Lung microvascular endothelial cell (primary cell): ENCODE measurements at regions not wholly inside any gene's neighbourhood (a gene's known extent, or its start where the extent isn't known, plus 50 kb on each side); places are given as distances from the start of the nearest gene placed in this dataset.
"Not testable (repeated sequence)": the region's sequence is repeated elsewhere in the genome, so short reads cannot be mapped to it uniquely, and the experiment has no call there.

Source experiments
- DNase-seq, 2 donors: peaks; one replicate each; pipeline versions ENCODE4 v3.0.0 to v3.0.0-alpha.2; 2010; ENCODE audit warnings: low read depth in 2 of 2

DNA sequence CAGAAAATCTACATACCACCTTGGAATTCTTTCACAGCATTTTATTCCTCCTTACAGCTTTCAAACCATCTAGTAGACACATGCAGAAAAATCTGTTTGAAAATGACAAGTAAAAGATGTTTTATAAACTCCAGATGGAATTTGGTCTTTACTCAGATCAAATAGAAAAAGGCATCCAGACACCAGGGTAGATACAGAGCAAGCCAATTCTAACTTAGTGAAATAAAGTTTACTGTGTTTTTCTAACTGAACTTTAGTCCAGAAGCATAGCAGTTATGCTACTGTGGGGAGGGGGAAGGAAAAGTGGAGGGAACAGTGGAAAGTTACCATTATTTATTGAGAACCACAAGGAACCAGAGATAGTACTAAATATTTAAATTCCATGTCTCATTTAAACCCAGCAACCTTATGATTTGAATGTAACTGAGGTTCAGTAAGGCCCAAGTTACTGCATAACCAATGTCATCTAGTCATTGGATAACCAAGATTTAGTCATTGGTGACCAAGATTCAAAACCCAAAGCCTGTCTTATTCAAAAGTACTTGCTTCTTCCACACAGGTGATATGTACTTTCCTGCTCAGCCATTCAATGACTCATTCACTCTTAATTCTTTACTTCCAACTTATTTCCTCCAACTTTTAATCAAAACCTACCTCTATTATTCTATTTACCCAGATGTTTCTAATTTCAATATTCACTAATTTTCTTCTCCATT lies 57.7 kb downstream of the RAD51AP2 start:
- DNase-seq = no peak

DNA sequence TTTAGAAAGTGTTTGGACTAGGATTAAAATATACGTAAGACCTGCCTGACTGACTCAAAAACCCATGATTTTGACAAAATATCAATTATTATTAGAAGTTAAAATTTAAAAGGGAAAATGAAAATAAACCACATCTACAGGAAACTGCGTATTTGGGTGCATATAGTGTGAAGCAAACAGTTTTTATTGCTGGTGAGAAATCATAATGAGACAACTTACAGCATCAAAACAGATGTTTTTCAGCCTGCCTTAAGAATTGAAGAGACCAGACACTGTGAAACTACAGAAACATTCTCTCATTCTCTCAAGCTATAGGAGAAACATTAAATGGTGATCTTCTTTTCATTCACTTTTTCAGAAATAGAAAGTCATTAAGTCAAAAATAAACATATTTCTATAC lies 62.9 kb downstream of the RAD51AP2 start:
- no peak for DNase-seq

DNA sequence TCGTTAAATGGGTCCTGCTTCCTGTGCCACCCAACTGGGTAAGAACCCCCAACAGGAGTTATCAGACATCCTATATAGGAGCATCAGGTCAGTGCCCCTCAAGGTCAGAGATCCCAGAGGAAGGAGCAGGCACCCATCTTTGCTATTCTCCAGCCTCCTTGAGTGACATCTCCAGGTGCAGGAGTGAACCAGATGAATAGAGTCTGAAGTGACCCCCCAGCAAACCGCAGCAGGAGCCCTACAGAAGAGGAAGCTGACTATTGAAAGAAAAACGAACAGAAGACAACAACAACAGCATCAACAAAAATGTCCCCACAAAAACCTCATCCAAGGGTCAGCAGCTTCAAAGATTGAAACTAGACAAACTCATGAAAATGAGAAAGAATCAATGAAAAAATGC lies 72.0 kb downstream of the RAD51AP2 start:
- not testable (repeated sequence) for DNase-seq

DNA sequence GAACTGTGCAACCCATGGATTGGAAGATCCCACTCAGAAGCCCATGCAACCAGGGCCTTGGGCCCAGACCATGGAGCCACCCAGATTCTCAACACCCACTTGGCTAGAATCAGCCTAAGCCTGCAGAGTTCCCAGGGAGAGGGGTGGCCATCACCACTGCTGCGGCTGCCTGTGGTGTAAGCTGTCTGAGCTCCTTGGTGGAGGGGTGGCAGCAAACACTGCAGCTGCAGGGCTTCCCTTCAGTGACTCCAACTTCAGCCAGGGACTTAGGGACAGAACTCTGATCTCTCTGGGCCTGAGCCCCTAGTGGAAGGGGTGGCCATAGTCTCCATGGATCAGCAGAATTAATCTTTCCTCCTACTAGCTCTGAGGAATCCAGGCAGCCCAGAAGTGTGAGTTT lies 72.5 kb downstream of the RAD51AP2 start:
- no peak for DNase-seq

DNA sequence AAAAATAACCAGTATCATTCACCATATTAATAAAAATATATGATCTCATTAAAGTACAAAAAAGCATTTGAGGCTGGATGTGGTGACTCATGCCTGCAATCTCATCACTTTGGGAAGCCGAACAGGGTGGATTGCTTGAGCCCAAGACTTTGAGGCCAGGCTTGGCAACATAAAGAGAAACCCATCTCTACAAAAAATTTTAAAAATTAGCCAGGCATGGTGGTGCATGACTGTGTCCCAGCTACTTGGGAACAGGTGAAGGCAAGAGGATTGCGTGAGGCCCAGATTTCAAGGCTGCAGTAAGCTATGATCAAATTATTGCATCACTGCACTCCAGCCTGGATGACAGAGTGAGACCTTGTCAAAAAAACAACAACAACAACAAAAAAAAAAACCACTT lies 75.9 kb downstream of the RAD51AP2 start:
- DNase-seq = no peak

DNA sequence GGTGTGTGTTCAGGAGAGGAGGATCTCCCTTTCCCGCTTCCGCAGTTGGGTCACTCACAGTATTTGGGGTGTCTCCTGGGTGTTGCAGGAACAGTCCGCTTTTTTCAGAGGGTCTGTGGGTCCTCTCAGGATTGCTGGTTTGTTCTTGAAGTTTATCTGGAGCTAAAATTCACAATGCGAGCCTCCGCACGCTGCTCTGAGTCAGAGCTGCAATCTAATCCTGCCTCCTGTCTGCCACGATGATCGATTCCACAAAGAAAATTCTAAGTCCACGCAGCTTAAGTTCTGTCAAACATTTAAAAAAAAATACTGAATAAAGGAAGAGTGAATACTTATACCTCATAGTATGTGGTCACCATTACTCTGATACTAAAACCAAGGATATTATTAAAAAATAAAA lies 76.5 kb downstream of the RAD51AP2 start:
- no peak for DNase-seq

DNA sequence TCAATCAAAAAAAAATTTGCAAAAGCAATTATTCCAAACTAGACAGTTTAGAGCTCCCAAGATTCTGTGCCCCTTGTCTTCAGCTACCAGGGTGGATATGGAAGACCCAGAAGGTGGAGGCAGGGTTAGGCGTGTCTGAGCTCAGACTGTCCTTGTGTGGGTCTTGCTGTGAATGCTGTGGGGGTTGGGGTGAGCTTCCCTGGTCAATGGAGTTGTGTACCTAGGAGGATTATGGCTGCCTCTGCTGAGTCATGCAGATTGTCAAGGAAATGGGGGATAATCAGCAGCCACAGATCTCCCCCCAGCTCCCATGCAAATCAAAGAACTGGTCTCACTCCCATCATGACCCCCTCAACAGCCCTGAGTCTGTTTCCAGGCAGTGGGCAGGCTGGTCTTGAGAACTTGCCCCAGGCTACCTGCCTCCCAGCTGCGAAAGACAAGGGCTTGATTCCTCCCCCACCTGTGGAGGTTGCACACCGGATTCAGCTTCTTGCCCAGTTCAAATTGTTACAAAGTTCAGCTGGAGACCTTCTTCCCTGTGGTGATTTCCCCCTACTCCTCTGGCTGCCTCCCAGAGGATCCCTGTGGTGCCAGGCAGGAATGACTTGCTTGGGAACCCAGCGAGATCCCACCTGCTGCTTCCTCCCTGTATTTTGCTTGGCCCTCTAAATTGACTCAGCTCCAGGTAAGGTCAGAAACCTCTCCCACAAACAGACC lies 77.0 kb downstream of the RAD51AP2 start:
- DNase-seq = no peak

DNA sequence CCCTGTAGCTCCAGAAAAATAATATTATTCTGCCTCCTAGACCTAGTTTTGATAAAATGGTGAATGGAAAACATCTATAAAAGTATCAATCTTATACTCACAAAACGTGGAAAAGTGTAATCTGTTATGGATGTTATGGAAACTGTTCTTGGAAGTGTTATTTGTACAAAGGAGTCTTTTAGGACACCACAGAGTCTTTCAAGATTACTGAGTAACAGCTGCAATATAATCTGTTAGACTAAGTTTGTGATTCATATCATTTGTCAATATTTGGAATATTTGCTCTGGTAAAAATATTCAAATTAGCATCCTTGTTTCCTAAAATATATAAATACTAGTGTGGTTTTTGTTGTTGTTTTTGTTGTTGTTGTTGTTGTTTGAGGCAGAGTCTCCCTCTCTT lies 87.9 kb downstream of the RAD51AP2 start:
- no peak for DNase-seq

DNA sequence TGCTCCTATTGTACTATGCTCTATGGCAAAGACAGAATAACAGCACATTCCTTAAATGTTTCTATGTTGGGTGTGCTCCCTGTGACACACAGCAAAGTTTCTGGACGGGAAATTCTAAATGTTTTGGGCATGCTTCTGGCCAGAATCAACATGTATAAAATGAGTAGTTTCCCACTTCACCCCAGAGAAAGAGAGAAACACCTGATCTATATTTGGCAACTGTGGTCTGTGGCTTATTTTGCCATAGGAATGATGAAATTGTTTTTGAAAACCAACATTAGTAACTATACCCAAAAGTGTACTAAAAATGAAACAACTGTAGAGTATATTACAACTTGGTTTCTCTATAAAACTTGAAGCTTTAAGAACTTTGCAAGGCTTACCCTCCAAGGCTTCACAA lies 89.1 kb downstream of the RAD51AP2 start:
- no peak for DNase-seq

DNA sequence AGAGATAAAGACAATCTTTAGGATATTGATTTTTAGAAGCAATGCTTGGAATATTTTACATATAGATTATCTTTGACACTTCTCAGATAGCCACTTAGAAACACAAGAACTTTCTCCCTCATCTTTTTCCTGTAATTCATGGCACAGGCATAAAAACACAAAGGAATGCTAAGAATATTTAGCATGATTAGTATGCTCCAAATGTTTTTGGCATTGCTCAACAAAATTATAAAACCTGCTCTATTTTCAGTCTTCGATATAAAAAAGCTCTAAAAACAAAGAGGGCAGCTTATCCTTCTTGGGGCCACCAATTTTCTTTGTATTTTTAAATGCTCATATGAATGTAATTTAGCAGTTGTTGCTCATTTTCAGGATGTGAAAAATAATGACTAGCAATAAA lies 90.8 kb downstream of the RAD51AP2 start:
- DNase-seq = no peak

DNA sequence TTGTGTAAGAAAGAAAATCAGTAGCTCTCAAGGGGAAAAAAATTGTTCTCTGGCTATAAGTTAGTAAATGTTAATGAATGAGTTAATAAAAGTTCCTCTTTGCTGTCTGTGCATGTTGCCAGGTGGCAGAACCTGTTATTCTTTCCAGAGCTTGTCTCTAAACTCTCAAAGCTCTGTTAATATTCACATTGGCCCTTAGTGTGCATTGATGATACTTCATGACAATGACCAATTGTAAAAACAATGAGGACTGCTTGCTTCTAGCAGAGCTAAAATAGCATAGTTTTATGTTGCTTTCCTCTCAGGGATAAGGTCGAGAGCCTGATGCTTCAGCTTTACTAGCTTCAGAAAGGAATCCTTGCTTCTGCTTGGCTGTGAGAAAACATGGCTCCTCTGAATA lies 91.5 kb downstream of the RAD51AP2 start:
- no peak for DNase-seq

DNA sequence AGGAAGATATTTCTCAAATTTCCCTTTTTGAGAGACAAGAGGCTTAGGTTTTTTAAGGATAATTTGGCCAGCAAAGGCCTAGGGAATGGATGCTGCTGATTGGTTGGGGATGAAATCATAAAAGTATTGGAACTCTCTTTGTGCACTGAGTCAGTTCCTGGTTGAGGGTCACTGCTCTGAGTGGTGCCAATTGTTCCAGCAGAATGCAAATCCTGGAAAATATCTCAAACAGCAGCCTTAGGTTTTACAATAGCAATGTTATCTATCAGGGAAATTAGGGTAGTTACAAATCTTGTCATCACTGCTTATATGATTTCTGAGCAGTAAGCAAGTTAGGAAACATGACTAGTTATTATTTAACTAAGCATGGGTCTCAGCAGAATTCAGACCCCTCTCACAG lies 96.2 kb downstream of the RAD51AP2 start:
- DNase-seq = no peak

DNA sequence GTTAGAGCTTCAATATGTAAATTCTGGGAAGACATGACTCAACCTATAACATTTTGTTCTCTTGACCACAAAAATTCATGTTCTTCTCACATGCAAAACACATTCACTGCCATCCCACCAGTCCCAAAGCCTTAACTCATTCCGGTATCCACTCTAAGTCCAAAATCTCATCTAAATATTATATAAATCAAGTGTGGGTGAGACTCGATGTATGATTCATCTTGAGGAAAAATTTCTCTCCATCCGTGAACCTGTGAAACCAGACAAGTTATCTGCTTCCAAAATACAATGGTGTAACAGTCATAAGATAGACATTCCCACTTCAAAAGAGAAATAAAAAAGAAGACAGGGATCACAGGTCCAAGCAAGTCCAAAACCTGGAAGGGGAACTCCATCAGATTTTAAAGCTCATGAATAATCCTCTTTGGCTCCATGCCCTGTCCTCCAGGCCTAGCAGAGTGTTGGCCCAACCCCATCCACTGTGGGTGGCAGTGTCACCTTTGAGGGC lies 101.3 kb downstream of the RAD51AP2 start:
- DNase-seq = no peak

DNA sequence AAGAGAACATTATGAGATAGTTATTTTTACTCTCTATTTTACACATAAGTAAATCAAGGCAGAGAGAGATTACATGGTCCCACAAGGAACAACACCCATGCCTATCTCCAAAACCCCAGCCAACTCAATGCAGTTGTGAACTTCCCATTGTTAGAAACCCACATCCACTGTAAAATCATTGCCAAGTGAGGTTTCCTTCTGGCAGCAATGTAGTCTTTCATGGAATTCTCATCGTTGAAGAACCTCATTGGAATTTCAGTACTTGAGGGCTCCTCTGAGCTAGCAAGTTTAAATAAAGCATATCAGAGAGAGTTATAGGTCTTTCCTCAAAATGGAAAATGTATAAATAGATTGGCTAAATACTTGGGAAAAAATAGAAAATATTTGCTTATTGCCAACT lies 105.2 kb downstream of the RAD51AP2 start:
- DNase-seq = no peak

DNA sequence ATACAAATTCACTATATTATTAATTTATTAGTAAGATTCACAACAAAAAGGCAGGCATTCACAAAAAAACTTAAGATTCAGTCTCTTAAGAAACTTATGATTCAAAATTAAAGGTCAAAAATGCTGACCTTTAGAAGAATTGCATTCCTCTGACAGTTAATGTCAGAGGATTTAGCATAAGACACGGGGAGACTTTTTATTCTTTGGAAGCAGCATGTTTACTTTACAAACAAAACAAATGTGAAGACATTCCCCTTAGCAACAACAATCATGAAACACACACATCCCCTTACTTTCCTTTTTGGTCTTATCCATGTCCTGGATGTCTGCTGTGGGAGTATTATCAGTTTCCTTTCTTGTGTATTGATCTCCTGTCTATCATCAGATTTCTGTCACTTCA lies 117.1 kb downstream of the RAD51AP2 start:
- DNase-seq = no peak

DNA sequence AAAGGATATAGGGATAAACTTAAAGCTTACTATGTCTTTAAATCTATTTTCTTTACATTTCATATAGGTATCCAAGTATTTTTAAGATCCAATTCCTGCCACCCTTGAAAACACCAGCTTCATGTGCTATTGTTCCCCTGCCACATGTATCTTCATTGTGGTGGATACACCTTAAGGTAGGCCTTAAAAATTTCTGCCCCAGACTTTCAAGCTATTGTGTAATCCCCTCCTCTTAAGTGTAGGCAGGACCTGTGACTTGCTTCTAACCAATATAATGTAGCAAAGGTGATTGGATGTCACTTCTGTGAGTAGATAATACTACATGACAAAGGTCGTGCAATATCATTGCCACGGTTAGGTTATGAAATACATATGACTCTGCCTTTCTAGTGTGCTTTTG lies 119.5 kb downstream of the RAD51AP2 start:
- no peak for DNase-seq

DNA sequence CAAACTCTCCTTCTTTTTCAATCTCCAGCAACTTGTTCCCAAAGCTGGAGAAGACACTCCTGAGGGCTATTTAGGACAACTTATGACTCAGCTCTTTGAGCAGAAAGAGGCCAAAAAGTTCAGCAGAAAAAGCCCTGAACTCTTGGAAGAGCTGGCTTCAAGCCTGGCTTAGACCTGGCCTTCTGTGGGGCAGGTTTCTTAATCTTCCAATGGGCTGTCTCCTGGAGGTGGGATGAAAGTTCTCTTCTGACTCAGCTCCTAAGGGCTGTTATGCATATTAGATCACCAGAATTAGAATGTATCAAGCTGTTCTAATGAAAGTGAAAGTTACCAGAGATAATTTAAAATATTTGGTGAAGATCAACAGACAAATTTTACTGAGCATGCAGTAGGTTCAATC lies 129.4 kb downstream of the RAD51AP2 start:
- DNase-seq = no peak

DNA sequence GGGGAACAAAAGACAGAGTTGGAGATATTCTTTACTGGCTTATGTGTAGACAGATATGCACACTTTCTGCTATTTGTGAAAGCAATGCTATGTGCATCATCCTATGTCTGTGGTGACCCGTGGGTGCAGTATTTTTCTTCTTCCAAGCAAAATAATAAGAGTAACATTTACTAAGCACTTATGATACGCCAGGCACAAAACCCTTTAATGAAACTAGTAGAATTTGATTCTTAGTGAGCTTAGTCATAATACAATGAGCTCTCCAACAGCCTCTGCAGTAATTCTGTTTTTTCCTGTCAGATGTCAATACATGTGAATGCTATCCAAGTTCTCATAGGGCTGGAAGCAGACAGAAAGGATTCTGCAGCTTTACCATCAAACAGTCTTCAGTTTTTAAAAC lies 130.6 kb downstream of the RAD51AP2 start:
- no peak for DNase-seq

DNA sequence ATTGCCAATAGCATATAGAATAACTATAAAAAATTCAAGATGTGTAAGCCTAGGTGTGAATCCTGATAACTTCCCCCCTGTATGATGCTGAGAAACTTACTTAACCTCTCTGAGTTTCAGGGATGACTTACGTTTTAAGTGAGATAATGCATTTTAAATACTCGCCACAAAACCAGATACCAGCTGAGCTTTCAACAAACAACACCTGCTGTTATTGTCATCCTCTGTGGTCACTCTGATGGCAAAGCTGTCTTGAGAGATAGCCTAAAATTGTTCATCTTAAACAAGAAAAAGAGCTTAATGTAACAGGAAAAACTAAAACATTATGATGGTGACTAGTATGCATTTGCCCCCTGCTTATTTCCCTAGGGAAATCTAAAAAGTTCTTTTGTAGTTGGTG lies 131.5 kb downstream of the RAD51AP2 start:
- DNase-seq = no peak

DNA sequence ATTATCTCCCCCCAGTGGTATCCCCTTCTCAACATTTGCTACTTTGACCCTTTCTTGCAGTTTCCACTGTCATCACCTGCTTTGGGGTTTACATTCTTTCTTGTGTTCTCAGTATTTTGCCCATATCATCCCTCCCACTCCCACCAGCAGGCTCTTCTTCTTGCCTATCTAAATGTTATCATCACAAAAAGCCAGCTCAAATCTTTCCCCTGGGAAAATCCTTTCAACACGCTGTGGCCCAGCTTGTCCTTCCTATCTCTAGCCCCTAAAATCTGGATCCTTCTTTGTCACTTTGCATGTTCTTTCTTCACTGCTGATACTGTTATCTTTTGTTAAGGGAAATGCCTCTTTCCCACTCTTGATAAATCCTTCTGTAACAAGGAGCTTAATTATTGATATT lies 138.2 kb downstream of the RAD51AP2 start:
- no peak for DNase-seq

DNA sequence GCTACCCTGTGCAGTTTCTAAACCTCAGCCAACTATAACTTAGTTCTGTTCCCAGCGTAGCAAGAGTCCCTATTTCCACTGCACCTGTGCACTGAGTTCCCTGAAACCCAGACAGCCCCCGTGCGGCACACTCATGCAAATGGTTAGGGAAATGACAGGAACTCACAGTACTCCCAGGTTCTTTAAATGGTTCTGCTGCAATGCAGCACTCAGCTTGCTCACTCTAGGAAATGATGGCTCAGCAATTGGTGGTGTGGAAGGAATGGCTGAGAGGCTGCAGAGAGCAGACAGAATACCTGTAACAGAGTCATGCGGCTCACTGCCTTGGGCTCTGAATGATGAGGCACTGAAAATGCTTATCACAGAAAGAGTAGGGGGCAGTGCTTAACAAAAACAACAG lies 143.0 kb downstream of the RAD51AP2 start:
- DNase-seq = no peak

DNA sequence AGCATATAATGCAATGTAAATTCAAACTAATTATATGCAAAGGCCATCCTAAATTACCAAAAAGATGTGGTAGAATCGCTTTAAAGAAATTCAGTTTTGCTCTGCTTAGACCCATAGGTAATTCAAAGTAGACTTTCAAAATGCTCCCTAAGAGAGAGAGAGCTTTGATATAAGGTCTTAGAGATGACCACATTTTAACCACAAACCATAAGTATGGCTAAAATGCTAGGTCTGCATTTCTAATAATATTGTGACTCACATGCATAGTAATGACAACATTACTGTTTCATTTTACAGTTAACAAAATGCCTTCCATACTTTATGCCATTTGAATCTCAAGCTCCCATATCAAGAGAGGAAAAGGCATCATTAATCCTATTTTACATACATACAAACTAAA lies 144.5 kb downstream of the RAD51AP2 start:
- no peak for DNase-seq

DNA sequence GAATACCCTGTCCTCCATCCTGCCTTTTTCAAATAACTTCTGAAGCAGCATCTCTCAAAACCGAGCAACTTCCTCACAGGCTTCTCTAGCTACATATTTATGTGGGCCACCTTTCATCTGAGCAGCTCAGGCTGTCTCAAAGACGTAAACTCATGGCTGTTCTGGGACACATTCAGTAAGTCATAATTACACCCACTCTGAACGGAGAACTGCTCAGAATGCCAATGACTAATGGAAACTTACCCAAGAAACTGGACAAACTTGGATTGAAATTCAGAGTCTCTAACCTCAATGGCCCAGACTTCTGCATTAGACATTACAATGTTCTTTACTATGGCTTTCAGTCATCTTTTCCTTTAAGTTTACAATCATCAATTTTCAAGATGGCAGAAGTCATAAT lies 145.2 kb downstream of the RAD51AP2 start:
- DNase-seq = no peak
